PC-9 (cell line): ENCODE measurements at regions not wholly inside any gene's neighbourhood (a gene's known extent, or its start where the extent isn't known, plus 50 kb on each side); places are given as distances from the start of the nearest gene placed in this dataset.

Experiments
- BruUV-seq: library from RNA; stranded (reverse); fragments of 400-500 nt; replicated peaks from 2 replicates; lab custom pipeline; 2021; lab: Mats Ljungman, UMichigan
- CTCF ChIA-PET: fragments of 300-600 bp; sonication (Branson Sonifier 250); formaldehyde crosslinking; loops from one replicate; lab custom pipeline; 2022; ENCODE audit warnings: antibody characterized with exemption; lab: Charles Lee
- POLR2A ChIA-PET: fragments of 300-600 bp; sonication (Branson Sonifier 250); formaldehyde crosslinking; loops from one replicate; lab custom pipeline; 2022; ENCODE audit warnings: antibody characterized with exemption; ENCODE audit not compliant: unreplicated experiment; lab: Charles Lee
- DNase-seq, 2 experiments: peaks; one replicate each; pipeline versions ENCODE4 v3.0.0 to v3.0.0-alpha.2; 2015 to 2022; ENCODE audit warnings: mixed read lengths in 1 of 2
- H2AFZ ChIP-seq: fragments of 200-600 bp; sonication (generic); 2 replicates; pipeline ENCODE4 v1.8.1; 2017; ENCODE audit warnings: antibody characterized with exemption
- H3F3A ChIP-seq: fragments of 200-600 bp; sonication (generic); 2 replicates; pipeline ENCODE4 v1.8.1; 2017; ENCODE audit warnings: antibody characterized with exemption, mild to moderate bottlenecking, low read depth; ENCODE audit not compliant: insufficient read depth
- H3K27ac ChIP-seq: fragments of 200-600 bp; sonication (generic); 2 replicates; pipeline ENCODE4 v1.6.1; 2016; ENCODE audit warnings: mixed run types
- H3K27me3 ChIP-seq: fragments of 200-600 bp; sonication (generic); 2 replicates; pipeline ENCODE4 v1.6.1; 2016; ENCODE audit warnings: low read depth, mixed run types; ENCODE audit not compliant: insufficient read depth
- H3K36me3 ChIP-seq: fragments of 200-600 bp; sonication (generic); 2 replicates; pipeline ENCODE4 v1.6.1; 2016; ENCODE audit warnings: low read depth, mixed run types
- H3K4me1 ChIP-seq: fragments of 200-600 bp; sonication (generic); replicated peaks from 2 replicates; pipeline ENCODE4 v1.6.1; 2016; ENCODE audit warnings: mixed run types; ENCODE audit not compliant: insufficient read depth
- H3K4me2 ChIP-seq: fragments of 200-600 bp; sonication (generic); 2 replicates; pipeline ENCODE4 v1.6.1; 2017; ENCODE audit warnings: mixed run types
- H3K4me3 ChIP-seq: fragments of 200-600 bp; sonication (generic); 2 replicates; pipeline ENCODE4 v1.6.1; 2016; ENCODE audit warnings: mixed run types
- H3K79me2 ChIP-seq: fragments of 200-600 bp; sonication (generic); 2 replicates; pipeline ENCODE4 v1.6.1; 2017; ENCODE audit warnings: low read depth, mixed run types
- H3K9me2 ChIP-seq: fragments of 200-600 bp; sonication (generic); 2 replicates; pipeline ENCODE4 v1.8.1; 2017; ENCODE audit warnings: mild to moderate bottlenecking; ENCODE audit not compliant: insufficient read depth
- H3K9me3 ChIP-seq: fragments of 200-600 bp; sonication (generic); 2 replicates; pipeline ENCODE4 v1.8.1; 2016; ENCODE audit warnings: low read depth; ENCODE audit not compliant: insufficient read depth
- H4K20me1 ChIP-seq: fragments of 200-600 bp; sonication (generic); 2 replicates; pipeline ENCODE4 v1.8.1; 2017; ENCODE audit not compliant: insufficient read depth
- CTCF ChIP-seq: fragments of 200-600 bp; sonication (generic); conservative IDR thresholded peaks from 2 replicates; pipeline ENCODE4 v1.6.1; 2017; ENCODE audit warnings: mixed run types, antibody characterized with exemption, mild to moderate bottlenecking, moderate library complexity
- EZH2 ChIP-seq: fragments of 200-600 bp; sonication (generic); IDR thresholded peaks from 2 replicates; pipeline ENCODE4 v1.8.0; 2017; ENCODE audit warnings: antibody characterized with exemption, low read depth
- intact Hi-C: fragments of 100-400 bp; cut with micrococcal nuclease; formaldehyde crosslinking; loops from one replicate; pipeline ENCODE4 v1.10.0; 2022; ENCODE audit not compliant: unreplicated experiment

- BruUV-seq = no TSS peak
- H3K4me2 ChIP-seq = no peak overlapping the region
- no peaks in the 10 kb centered on the region for H4K20me1 ChIP-seq
- H3K36me3 ChIP-seq = no peaks in the 10 kb centered on the region
- H3K79me2 ChIP-seq = no peaks in the 10 kb centered on the region
- H3K4me3 ChIP-seq = no peak overlapping the region
- no peaks in the 10 kb centered on the region for H3K4me1 ChIP-seq
- TF ChIP-seq CTCF (no peak), EZH2 (no peak)
- H2AFZ ChIP-seq = no peak overlapping the region
- H3K27ac ChIP-seq = no peak overlapping the region
- POLR2A ChIA-PET = no interaction called here
- DNase-seq = no peak
- no peaks in the 10 kb centered on the region for H3K9me2 ChIP-seq
- no peaks in the 10 kb centered on the region for H3F3A ChIP-seq
- no peaks in the 10 kb centered on the region for H3K27me3 ChIP-seq
- CTCF ChIA-PET = no interaction called here
- H3K9me3 ChIP-seq = no peaks in the 10 kb centered on the region
- intact Hi-C loops = no loop called here
These were observed 219.2 kb upstream of the RASGEF1B start for GRCh38 chr4:81690871-81691270.

- no peak for DNase-seq
- BruUV-seq = no TSS peak
- H3K4me1 ChIP-seq = no peaks in the 10 kb centered on the region
- no peaks in the 10 kb centered on the region for H3K36me3 ChIP-seq
- TF ChIP-seq CTCF = no peak
- no peak for TF ChIP-seq EZH2
- no peak overlapping the region for H3K27ac ChIP-seq
- H3F3A ChIP-seq = no peaks in the 10 kb centered on the region
- H3K9me3 ChIP-seq = no peaks in the 10 kb centered on the region
- intact Hi-C loops = no loop called here
- no peak overlapping the region for H2AFZ ChIP-seq
- no peak overlapping the region for H3K4me2 ChIP-seq
- no peaks in the 10 kb centered on the region for H4K20me1 ChIP-seq
- no peak overlapping the region for H3K4me3 ChIP-seq
- ChIA-PET CTCF (interaction anchor here (1.1 to 1.3 kb wide), 2 partner anchors 216 to 221 kb away, joined by 3 to 4 read pairs; partner anchors contain the start of gene RASGEF1B), POLR2A (no interaction called here)
- H3K9me2 ChIP-seq = no peaks in the 10 kb centered on the region
- H3K79me2 ChIP-seq = no peaks in the 10 kb centered on the region
- H3K27me3 ChIP-seq = no peaks in the 10 kb centered on the region
These were observed 216.4 kb upstream of the RASGEF1B start for GRCh38 chr4:81688085-81688484.

DNA sequence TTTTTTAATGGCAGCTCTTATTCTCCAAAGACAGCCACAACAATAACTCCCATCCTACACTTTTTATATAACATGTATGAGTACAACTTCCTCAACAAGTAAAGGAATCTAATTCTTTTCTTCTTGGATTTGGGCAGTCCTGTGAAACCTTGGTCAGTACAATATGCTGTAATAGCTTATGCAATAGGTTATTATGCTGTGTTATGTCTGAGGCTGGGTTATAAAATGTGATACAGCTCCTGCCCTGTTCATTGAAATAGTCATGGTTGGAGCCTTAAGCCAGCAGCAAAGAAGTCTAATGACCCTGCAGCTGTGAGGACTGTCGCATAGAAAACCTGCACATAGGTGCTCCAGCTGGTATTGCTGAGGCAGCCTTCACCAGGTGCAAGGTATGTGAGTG is 215.8 kb upstream of the RASGEF1B start:
- Histone ChIP-seq H3K9me3 (no peaks in the 10 kb centered on the region), H3F3A (no peaks in the 10 kb centered on the region), H3K36me3 (no peaks in the 10 kb centered on the region), H2AFZ (no peak overlapping the region), H4K20me1 (no peaks in the 10 kb centered on the region), H3K79me2 (no peaks in the 10 kb centered on the region), H3K4me3 (no peak overlapping the region), H3K4me2 (no peak overlapping the region), H3K27me3 (no peaks in the 10 kb centered on the region), H3K4me1 (no peaks in the 10 kb centered on the region), H3K9me2 (no peaks in the 10 kb centered on the region), H3K27ac (no peak overlapping the region)
- POLR2A ChIA-PET = no interaction called here
- no TSS peak for BruUV-seq
- intact Hi-C loops = no loop called here
- CTCF ChIA-PET = interaction anchor here (1.1 kb wide), 1 partner anchor 215 kb away, joined by 3 read pairs; the partner anchor contains the start of gene RASGEF1B
- DNase-seq = no peak
- TF ChIP-seq CTCF (no peak), EZH2 (no peak)
